Right lobe of liver (tissue), 6 donors: ENCODE measurements at regions not wholly inside any gene's neighbourhood (a gene's known extent, or its start where the extent isn't known, plus 50 kb on each side); places are given as distances from the start of the nearest gene placed in this dataset.

ENCODE experiments used
- ATAC-seq, 4 donors: fragments of 200-7000 bp; cut with Tn5 transposase; one replicate each; pipeline ENCODE4 v1.9.1; 2020; ENCODE audit warnings: mild to moderate bottlenecking in 4 of 4, moderate library complexity in 4 of 4
- DNase-seq, 3 donors: peaks; one replicate each; pipeline ENCODE4 v3.0.0-alpha.2; 2020
- H3K27ac ChIP-seq, 3 donors: fragments of 200-600 bp; one replicate each; pipeline ENCODE4 v1.8.0; 2022
- H3K27me3 ChIP-seq, 2 donors: fragments of 200-600 bp; one replicate each; pipeline ENCODE4 v1.8.0; 2022
- H3K36me3 ChIP-seq, 4 donors: fragments of 200-600 bp; sonication (generic) in 1 of 4; one replicate each; pipeline versions ENCODE4 v1.5.1 to v1.8.0; 2017 to 2022; ENCODE audit warnings: control low read depth in 1 of 4
- H3K4me1 ChIP-seq, 4 donors: fragments of 200-600 bp; sonication (generic) in 1 of 4; one replicate each; pipeline versions ENCODE4 v1.5.1 to v1.8.0; 2017 to 2022; ENCODE audit warnings: control low read depth in 1 of 4
- H3K4me3 ChIP-seq, 3 donors: fragments of 200-600 bp; one replicate each; pipeline ENCODE4 v1.8.0; 2022
- H3K9me3 ChIP-seq, 4 donors: fragments of 200-600 bp; sonication (generic) in 1 of 4; one replicate each; pipeline versions ENCODE4 v1.5.1 to v1.8.0; 2017 to 2022; ENCODE audit warnings: control low read depth in 1 of 4
- CTCF ChIP-seq, 4 donors: fragments of 200-600 bp in 3 of 4; fragments of 450-650 bp in 1 of 4; IDR thresholded peaks; one replicate each; pipeline versions ENCODE4 v1.5.1 to v1.8.0; 2016 to 2022; ENCODE audit warnings: antibody characterized with exemption in 4 of 4, mild to moderate bottlenecking in 2 of 4
- POLR2A ChIP-seq: fragments of 450-650 bp; IDR thresholded peaks from one replicate; pipeline ENCODE4 v1.6.1; 2017; ENCODE audit warnings: antibody characterized with exemption, mild to moderate bottlenecking
- WGBS: methylation state at CpG from one replicate; pipeline ENCODE4 v1.1.6; 2018; ENCODE audit warnings: low coverage, low lambda C conversion rate; ENCODE audit not compliant: insufficient coverage; ENCODE audit errors: missing lambda C conversion rate; 5-methylcytosine and 5-hydroxymethylcytosine counted together
- intact Hi-C, 2 donors: fragments of 100-400 bp; cut with DNase I; formaldehyde crosslinking; loops; one replicate each; pipeline versions ENCODE4 v1.11.2 to v1.14.1; 2022
- donor health status: DM: no; HTN: yes; CAD: no.
- donor health status: DM: no; HTN: no; CAD: no.
- donor health status: DM: no; HTN: no; CAD: no.
- donor health status: DM: no; HTN: yes; CAD: no.
- donor health status: DM: no; HTN: yes; CAD: no.

DNA sequence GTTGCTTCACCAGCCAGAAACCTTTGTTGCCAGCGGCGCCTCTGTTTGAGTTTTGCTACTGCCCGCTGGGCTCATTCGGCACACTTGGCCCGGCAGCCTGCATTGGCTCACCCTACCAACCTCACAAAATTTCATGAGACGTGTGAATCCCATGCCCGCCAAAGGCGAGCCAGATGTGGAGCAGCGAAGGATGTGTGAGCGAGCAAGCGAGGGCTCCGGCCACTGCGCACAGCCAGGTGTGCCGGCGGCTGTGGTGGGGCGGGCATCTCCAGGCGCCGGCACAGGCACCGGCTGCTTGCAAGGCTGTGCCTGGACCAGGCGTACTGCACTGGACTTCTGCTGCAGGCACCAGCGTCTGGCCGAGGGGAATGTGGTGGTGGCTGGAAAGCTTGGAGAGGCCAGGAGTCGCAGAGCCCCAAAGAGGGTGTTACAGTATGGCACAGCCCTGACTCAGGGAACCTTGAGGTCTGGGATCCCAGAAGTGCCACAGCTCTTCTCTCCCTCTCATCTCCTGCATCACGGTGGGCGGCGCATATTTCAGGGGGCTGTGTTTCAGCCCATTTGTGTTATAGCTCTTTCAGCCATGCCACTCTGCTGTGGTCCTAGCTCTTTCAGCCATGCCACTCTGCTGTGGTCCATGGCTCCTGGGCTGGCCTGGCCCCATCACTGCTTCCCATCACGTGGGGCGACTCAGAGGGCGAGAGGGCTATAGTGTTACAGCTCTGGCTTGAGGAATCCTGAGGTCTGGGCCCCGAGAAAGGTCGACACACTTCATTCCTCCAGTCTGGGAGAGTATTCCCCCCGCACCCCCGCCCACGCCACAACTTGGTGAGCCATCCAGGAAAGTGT lies 592.0 kb upstream of the SLITRK5 start:
- H3K4me3 ChIP-seq: no peak overlapping the region
- 71% methylated on average over 9 of the region's 34 CpGs for WGBS
- intact Hi-C loops: no loop called here
- peak in 1 of 3 donors; percentile 12 for DNase-seq
- no peaks in the 10 kb centered on the region for H3K27me3 ChIP-seq
- no peaks in the 10 kb centered on the region for H3K36me3 ChIP-seq
- H3K9me3 ChIP-seq: no peaks in the 10 kb centered on the region
- H3K4me1 ChIP-seq: no peaks in the 10 kb centered on the region
- ATAC-seq: no peak
- H3K27ac ChIP-seq: no peak overlapping the region
- TF ChIP-seq CTCF (IDR thresholded peaks at IDR 0.05) (no peak), POLR2A (no peak)

- H3K9me3 ChIP-seq: no peaks in the 10 kb centered on the region
- TF ChIP-seq CTCF (IDR thresholded peaks at IDR 0.05) (no peak), POLR2A (no peak)
- no peaks in the 10 kb centered on the region for H3K27me3 ChIP-seq
- DNase-seq: peak in 1 of 3 donors; percentile 10
- WGBS: 87% methylated on average over 9 of the region's 27 CpGs
- H3K4me3 ChIP-seq: no peak overlapping the region
- H3K27ac ChIP-seq: no peak overlapping the region
- intact Hi-C loops: no loop called here
- no peaks in the 10 kb centered on the region for H3K4me1 ChIP-seq
- ATAC-seq: peak in 1 of 4 donors; percentile 11
- no peaks in the 10 kb centered on the region for H3K36me3 ChIP-seq
These were observed 590.9 kb upstream of the SLITRK5 start for GRCh38 chr13:87080100-87080779.

- 64% methylated on average over 5 of the region's 5 CpGs for WGBS
- intact Hi-C loops: no loop called here
These were observed 587.0 kb upstream of the SLITRK5 start for GRCh38 chr13:87084192-87084591.

GRCh38 chr13:87087741-87088140 lies 583.4 kb upstream of the SLITRK5 start:
- TF ChIP-seq POLR2A (no peak), CTCF (IDR thresholded peaks at IDR 0.05) (no peak)
- Histone ChIP-seq H3K27me3 (no peaks in the 10 kb centered on the region), H3K4me1 (no peaks in the 10 kb centered on the region), H3K27ac (no peak overlapping the region), H3K9me3 (no peaks in the 10 kb centered on the region), H3K36me3 (no peaks in the 10 kb centered on the region), H3K4me3 (no peak overlapping the region)
- intact Hi-C loops: no loop called here
- DNase-seq (no peak), ATAC-seq (no peak)
- WGBS: 75% methylated on average over 2 of the region's 2 CpGs

More at GRCh38 chr13:87084192-87084591, 587.0 kb upstream of the SLITRK5 start:
- Histone ChIP-seq H3K9me3 (no peaks in the 10 kb centered on the region), H3K4me1 (no peaks in the 10 kb centered on the region), H3K27me3 (no peaks in the 10 kb centered on the region), H3K27ac (no peak overlapping the region), H3K4me3 (no peak overlapping the region), H3K36me3 (no peaks in the 10 kb centered on the region)
- TF ChIP-seq POLR2A (no peak), CTCF (IDR thresholded peaks at IDR 0.05) (peak in 2 of 4 donors; percentile 7 to 8)
- DNase-seq (no peak), ATAC-seq (peak; percentile 59 to 74 (median 68))
